Rectal smooth muscle tissue (tissue), 1 donor: ENCODE measurements at regions not wholly inside any gene's neighbourhood (a gene's known extent, or its start where the extent isn't known, plus 50 kb on each side); places are given as distances from the start of the nearest gene placed in this dataset.

ENCODE experiments used
- H3K27ac ChIP-seq: one replicate; pipeline ENCODE4 v1.7.0; 2013; ENCODE audit warnings: low read depth, low read length, inconsistent platforms
- H3K27me3 ChIP-seq: one replicate; pipeline ENCODE4 v1.7.0; 2013; ENCODE audit warnings: low read length; ENCODE audit not compliant: control insufficient read depth, insufficient read depth
- H3K36me3 ChIP-seq: one replicate; pipeline ENCODE4 v1.7.0; 2013; ENCODE audit warnings: low read length; ENCODE audit not compliant: control insufficient read depth, insufficient read depth
- H3K4me1 ChIP-seq: one replicate; pipeline ENCODE4 v1.7.0; 2013; ENCODE audit warnings: low read length; ENCODE audit not compliant: control insufficient read depth, insufficient read depth
- H3K4me3 ChIP-seq: one replicate; pipeline ENCODE4 v1.7.0; 2013; ENCODE audit warnings: low read length
- H3K9ac ChIP-seq: one replicate; pipeline ENCODE4 v1.7.0; 2013; ENCODE audit warnings: low read length

- no peaks in the 10 kb centered on the region for H3K36me3 ChIP-seq
Measured at GRCh38 chr20:60467771-60468170, 509.5 kb downstream of the CDH26 start.

GRCh38 chr20:60469829-60470228, 511.6 kb downstream of the CDH26 start:
- H3K9ac ChIP-seq = no peak overlapping the region
- H3K4me3 ChIP-seq = no peak overlapping the region
- H3K27me3 ChIP-seq = no peaks in the 10 kb centered on the region
- H3K27ac ChIP-seq = no peak overlapping the region
- H3K4me1 ChIP-seq = no peaks in the 10 kb centered on the region
- H3K36me3 ChIP-seq = no peaks in the 10 kb centered on the region

More at GRCh38 chr20:60467771-60468170, 509.5 kb downstream of the CDH26 start:
- Histone ChIP-seq H3K9ac (no peak overlapping the region), H3K27ac (no peak overlapping the region), H3K27me3 (no peaks in the 10 kb centered on the region), H3K4me3 (no peak overlapping the region), H3K4me1 (no peaks in the 10 kb centered on the region)

- no peak overlapping the region for H3K9ac ChIP-seq
- H3K36me3 ChIP-seq = no peaks in the 10 kb centered on the region
- H3K4me3 ChIP-seq = no peak overlapping the region
- H3K27me3 ChIP-seq = no peaks in the 10 kb centered on the region
- no peaks in the 10 kb centered on the region for H3K4me1 ChIP-seq
- H3K27ac ChIP-seq = no peak overlapping the region
Measured at GRCh38 chr20:60470366-60470765, 512.1 kb downstream of the CDH26 start.

GRCh38 chr20:60473211-60473610, 515.0 kb downstream of the CDH26 start:
- H3K36me3 ChIP-seq = no peaks in the 10 kb centered on the region
- no peak overlapping the region for H3K9ac ChIP-seq
- H3K27me3 ChIP-seq = no peaks in the 10 kb centered on the region
- H3K27ac ChIP-seq = no peak overlapping the region
- no peaks in the 10 kb centered on the region for H3K4me1 ChIP-seq
- H3K4me3 ChIP-seq = no peak overlapping the region

- no peaks in the 10 kb centered on the region for H3K36me3 ChIP-seq
- H3K27me3 ChIP-seq = no peaks in the 10 kb centered on the region
- no peaks in the 10 kb centered on the region for H3K4me1 ChIP-seq
- H3K9ac ChIP-seq = no peak overlapping the region
- H3K27ac ChIP-seq = no peak overlapping the region
- H3K4me3 ChIP-seq = no peak overlapping the region
Measured at GRCh38 chr20:60474385-60474910, 516.2 kb downstream of the CDH26 start.

- Histone ChIP-seq H3K36me3 (no peaks in the 10 kb centered on the region), H3K9ac (no peak overlapping the region), H3K27ac (no peak overlapping the region), H3K27me3 (no peaks in the 10 kb centered on the region), H3K4me1 (no peaks in the 10 kb centered on the region), H3K4me3 (no peak overlapping the region)
Measured at GRCh38 chr20:60476045-60476444, 517.8 kb downstream of the CDH26 start.

GRCh38 chr20:60477958-60478357, 519.7 kb downstream of the CDH26 start:
- no peaks in the 10 kb centered on the region for H3K36me3 ChIP-seq
- H3K27me3 ChIP-seq = no peaks in the 10 kb centered on the region
- H3K27ac ChIP-seq = no peak overlapping the region
- H3K4me3 ChIP-seq = no peak overlapping the region
- H3K9ac ChIP-seq = no peak overlapping the region
- H3K4me1 ChIP-seq = no peaks in the 10 kb centered on the region

GRCh38 chr20:60478533-60478932, 520.3 kb downstream of the CDH26 start:
- no peak overlapping the region for H3K9ac ChIP-seq
- no peaks in the 10 kb centered on the region for H3K4me1 ChIP-seq
- no peaks in the 10 kb centered on the region for H3K36me3 ChIP-seq
- no peak overlapping the region for H3K27ac ChIP-seq
- H3K27me3 ChIP-seq = no peaks in the 10 kb centered on the region
- H3K4me3 ChIP-seq = no peak overlapping the region

GRCh38 chr20:60480950-60481742, 522.9 kb downstream of the CDH26 start:
- Histone ChIP-seq H3K4me3 (no peak overlapping the region), H3K9ac (no peak overlapping the region), H3K27me3 (no peaks in the 10 kb centered on the region), H3K36me3 (no peaks in the 10 kb centered on the region), H3K27ac (no peak overlapping the region), H3K4me1 (no peaks in the 10 kb centered on the region)

- H3K4me1 ChIP-seq = no peaks in the 10 kb centered on the region
- no peak overlapping the region for H3K9ac ChIP-seq
- no peaks in the 10 kb centered on the region for H3K36me3 ChIP-seq
- no peaks in the 10 kb centered on the region for H3K27me3 ChIP-seq
- no peak overlapping the region for H3K4me3 ChIP-seq
- H3K27ac ChIP-seq = no peak overlapping the region
Measured at GRCh38 chr20:60481743-60482133, 523.5 kb downstream of the CDH26 start.

GRCh38 chr20:60482221-60483008, 524.2 kb downstream of the CDH26 start:
- Histone ChIP-seq H3K27me3 (no peaks in the 10 kb centered on the region), H3K9ac (no peak overlapping the region), H3K4me3 (no peak overlapping the region), H3K27ac (no peak overlapping the region), H3K36me3 (no peaks in the 10 kb centered on the region), H3K4me1 (no peaks in the 10 kb centered on the region)

GRCh38 chr20:60483371-60483770, 525.1 kb downstream of the CDH26 start:
- Histone ChIP-seq H3K36me3 (no peaks in the 10 kb centered on the region), H3K27me3 (no peaks in the 10 kb centered on the region), H3K9ac (no peak overlapping the region), H3K4me3 (no peak overlapping the region), H3K4me1 (no peaks in the 10 kb centered on the region), H3K27ac (no peak overlapping the region)
